NCI-H748 (cell line): ENCODE measurements at regions not wholly inside any gene's neighbourhood (a gene's known extent, or its start where the extent isn't known, plus 50 kb on each side); places are given as distances from the start of the nearest gene placed in this dataset.

Source experiments
- DNase-seq: peaks from one replicate; lab custom pipeline; 2025; ENCODE audit not compliant: unreplicated experiment; lab: John Stamatoyannopoulos, UW

- no peak for DNase-seq
Observed at GRCh38 chr6:154561750-154562149, 51.3 kb upstream of the CNKSR3 start.

DNA sequence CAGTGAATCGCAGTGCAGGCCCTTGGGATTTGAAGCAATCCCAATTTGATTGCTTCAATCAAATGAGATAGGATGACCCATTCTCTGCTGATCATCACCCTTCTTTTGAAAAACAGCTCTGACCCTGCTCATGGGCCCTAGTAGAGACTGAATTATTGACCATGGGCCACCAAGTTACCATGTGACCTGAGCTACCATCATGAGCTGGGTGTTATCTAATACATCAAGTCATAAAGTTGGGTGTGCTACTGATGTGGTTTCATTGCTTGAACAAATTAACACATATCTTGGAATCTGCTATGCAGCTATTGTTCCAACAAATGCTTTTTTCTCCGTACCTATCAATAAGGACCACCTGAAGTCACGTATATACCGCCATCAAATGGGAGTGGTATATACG lies 54.8 kb upstream of the CNKSR3 start:
- DNase-seq: no peak

DNA sequence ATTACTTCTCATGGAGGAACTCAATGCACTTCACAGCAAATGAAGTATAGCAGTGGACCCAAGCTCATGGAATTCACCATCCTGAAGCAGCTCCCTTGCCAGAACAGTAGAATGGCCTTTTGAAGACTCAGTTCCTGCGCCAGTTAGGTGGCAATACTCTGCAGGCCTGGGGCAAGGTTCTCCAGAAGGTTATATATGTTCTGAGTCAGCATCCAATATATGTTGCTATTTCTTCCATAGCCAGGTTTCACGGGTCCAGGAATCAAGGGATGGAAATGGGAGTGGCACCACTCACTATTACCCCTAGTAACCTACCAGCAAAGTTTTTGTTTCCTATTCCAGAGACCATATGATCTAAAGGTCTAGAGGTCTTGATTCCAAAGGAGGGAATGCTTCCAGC lies 56.4 kb upstream of the CNKSR3 start:
- DNase-seq: no peak

GRCh38 chr6:154567695-154568220 lies 57.3 kb upstream of the CNKSR3 start:
- peak; percentile 96 for DNase-seq

GRCh38 chr6:154569156-154569862 lies 58.8 kb upstream of the CNKSR3 start:
- peak; percentile 79 for DNase-seq

DNA sequence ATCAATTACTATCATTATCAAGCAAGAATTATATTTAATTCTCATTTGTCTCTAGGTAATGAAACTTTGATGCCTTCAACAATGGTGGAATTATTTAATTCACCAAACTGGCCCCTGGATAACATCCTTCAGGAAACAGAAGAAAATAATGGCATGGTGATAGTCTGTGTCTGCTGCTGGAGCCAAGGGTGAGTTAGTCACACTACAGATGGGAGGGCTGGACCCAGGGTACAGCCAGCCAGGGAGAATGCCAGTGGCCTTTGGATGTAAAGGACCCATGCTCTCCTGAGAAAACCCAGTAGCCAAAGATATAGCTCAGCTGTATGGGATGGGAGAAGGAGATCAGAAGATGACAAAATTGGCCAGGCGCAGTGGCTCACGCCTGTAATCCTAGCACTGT lies 60.0 kb upstream of the CNKSR3 start:
- no peak for DNase-seq

GRCh38 chr6:154572556-154572955 lies 62.1 kb upstream of the CNKSR3 start:
- DNase-seq: no peak

DNA sequence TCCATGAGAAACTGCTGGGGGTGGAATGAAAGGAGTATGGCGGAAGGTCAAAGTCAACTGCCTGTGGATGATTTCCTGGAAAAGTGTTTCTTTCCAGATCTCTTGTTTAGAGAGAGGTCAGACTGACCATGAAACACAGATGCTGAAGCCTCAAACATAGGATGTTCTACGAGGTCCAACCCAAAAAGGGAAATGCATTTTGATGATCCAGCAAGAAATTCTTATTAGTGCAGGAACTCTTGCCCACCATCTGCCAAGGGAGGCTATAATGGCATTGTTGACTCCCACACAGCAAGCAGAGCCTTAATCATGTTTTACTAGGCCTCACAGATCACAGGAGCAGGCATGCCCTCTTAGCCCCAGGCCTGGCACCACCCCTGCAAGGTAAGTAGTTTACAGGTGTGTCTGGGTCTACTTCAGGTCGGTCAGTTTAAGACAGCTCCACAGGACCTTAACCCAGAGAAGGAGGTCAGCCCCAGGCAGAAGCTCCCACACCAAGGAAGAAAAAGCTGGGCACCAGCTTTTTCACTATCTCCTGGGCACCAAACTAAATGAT lies 67.6 kb upstream of the CNKSR3 start:
- no peak for DNase-seq

DNA sequence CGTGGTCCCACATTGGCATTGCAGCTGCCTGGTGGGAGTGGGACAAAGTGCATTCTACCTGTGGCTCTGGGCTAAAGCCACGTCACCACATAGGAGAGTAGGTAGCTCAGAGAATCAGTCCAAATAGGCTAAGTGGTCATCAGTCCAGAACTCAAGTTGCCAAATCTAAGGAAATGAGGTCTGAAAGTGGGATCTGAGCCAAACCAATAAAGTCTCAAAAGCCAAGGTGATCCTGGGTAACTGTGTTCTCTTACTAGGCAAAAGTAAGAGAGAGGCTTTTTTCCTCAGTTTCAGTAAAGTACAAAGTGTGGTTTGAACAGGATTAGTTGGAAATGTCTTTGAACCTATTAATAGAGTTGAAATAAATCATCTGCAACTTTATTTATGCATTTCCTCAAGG lies 68.6 kb upstream of the CNKSR3 start:
- no peak for DNase-seq

DNA sequence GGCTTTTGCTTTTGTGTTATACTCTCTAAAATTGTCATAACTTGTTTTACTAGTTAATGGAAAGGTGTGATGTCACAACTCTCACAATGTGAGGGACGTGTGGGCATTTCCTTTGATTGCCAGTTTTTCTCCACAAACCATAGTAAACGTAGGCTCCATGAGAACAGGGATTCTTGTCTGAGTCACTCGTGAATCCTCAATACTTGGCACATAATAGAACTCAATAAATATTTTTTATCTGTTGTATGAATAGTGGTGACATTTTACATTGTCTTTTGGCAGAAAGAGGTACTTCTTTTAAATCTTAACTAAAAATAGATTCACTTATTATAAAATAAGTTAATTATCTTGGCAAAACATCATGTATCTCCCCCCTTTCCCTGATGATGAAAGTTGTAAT lies 69.0 kb upstream of the CNKSR3 start:
- no peak for DNase-seq

GRCh38 chr6:154580397-154581135 lies 70.1 kb upstream of the CNKSR3 start:
- DNase-seq: no peak

DNA sequence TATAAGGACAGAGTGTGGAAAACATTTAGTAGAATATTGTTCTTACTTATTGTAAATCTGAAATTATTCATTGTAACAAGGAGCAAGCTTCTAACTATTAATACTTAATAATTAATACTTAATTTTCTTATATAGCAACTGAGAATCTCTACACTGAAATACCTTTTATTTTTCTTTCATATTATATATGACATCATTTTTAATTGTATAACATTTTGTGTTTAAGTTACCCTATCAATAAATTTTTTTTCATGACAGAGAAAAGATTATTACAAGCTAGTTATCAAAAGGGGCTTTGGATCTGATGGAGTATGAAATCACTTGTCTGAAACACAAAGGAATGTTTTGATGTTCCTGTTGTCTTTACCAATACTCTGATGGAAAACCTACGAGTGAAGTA lies 72.2 kb upstream of the CNKSR3 start:
- DNase-seq: no peak

DNA sequence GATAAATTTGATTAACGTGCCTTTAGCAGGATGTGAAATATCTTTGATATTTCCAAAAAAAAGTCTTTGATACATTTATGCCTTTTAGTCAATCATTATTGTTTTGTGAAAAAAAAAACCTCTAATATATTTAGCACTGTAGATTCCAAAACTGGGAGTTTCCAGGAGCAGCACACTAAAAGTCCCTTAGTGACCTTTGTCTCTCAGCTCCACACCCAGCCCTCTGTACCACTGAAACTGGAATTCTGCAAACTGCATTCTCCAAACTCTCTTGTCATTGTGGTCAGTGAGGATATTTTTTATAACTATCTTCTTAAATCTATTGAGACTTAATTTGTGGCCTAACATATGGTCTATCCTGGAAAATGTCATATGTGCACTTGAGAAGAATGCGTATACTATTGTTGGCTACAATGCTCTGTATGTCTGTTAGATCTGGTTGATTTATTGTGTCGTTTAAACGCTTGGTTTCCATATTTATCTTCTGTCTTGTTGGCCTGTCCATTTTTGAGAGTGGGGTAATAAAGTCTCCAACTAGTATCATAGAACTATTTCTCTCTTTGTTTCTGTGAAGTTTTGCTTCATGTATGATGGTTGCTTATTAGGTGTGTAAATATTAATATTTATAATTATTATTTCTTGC lies 73.2 kb upstream of the CNKSR3 start:
- no peak for DNase-seq

DNA sequence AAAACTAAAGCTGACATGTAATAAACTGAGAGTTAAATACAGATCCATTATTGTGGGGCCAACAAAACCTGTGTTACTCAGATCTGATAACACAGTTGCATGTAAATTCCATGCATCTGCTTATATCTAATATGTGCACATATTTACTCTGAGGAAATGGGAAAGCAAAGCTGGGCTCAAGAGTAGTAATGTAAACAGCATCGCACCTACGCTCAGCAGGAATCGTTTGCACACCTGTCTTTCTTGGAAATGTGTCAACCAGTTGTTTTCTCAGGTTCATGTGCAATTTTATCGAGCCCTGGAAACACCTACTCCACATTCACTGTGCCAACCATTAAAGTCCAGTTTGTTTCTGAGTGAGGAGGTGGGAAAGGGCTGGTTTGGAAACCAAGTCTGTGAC lies 80.3 kb upstream of the CNKSR3 start:
- peak; percentile 99 for DNase-seq

- DNase-seq: no peak
Observed at GRCh38 chr6:154591234-154591633, 80.7 kb upstream of the CNKSR3 start.

- no peak for DNase-seq
Observed at GRCh38 chr6:154592199-154592860, 81.8 kb upstream of the CNKSR3 start.

- peak; percentile 34 for DNase-seq
Observed at GRCh38 chr6:154593122-154593521, 82.6 kb upstream of the CNKSR3 start.

- DNase-seq: no peak
Observed at GRCh38 chr6:154594496-154595198, 84.2 kb upstream of the CNKSR3 start.

DNA sequence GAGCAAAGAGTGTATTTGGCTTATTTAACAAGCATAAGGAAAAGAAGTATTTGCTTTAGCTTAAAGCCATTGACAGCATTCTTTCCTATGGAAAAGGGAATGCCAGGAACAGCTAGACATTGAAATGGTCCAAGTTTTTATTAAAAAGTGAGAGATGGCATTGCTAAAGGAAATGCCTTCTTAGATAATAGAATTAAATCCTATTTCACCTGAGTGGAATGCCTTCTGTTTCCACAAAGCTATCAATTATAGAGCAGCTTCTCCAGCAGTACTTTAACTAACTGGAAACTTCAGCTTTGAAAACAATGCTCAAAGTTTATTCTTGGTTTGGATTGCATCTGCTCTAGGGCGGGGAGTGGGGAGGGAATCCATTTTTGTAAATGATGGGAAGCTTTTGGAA lies 85.1 kb upstream of the CNKSR3 start:
- DNase-seq: no peak

- no peak for DNase-seq
Observed at GRCh38 chr6:154596009-154596408, 85.5 kb upstream of the CNKSR3 start.

GRCh38 chr6:154596701-154597100 lies 86.2 kb upstream of the CNKSR3 start:
- DNase-seq: no peak
